Peyer's patch (tissue), 4 donors: ENCODE measurements at regions not wholly inside any gene's neighbourhood (a gene's known extent, or its start where the extent isn't known, plus 50 kb on each side); places are given as distances from the start of the nearest gene placed in this dataset.

Experiments
- POLR2A ChIP-seq, 2 donors: fragments of 450-650 bp; IDR thresholded peaks; one replicate each; pipeline ENCODE4 v1.5.1; 2017; ENCODE audit warnings: antibody characterized with exemption in 2 of 2, mild to moderate bottlenecking in 2 of 2, moderate library complexity in 2 of 2
- TF ChIP-seq, protein P1 (sequence below), 6 experiments: fragments of 450-650 bp in 4 of 6; fragments of 200-600 bp in 2 of 6; sonication (generic) in 1 of 6; IDR thresholded peaks; one replicate each; pipeline ENCODE4 v1.5.1; 2017 to 2019; ENCODE audit warnings: antibody characterized with exemption in 6 of 6, mild to moderate bottlenecking in 3 of 6, moderate library complexity in 1 of 6

- TF ChIP-seq, protein P1, sequence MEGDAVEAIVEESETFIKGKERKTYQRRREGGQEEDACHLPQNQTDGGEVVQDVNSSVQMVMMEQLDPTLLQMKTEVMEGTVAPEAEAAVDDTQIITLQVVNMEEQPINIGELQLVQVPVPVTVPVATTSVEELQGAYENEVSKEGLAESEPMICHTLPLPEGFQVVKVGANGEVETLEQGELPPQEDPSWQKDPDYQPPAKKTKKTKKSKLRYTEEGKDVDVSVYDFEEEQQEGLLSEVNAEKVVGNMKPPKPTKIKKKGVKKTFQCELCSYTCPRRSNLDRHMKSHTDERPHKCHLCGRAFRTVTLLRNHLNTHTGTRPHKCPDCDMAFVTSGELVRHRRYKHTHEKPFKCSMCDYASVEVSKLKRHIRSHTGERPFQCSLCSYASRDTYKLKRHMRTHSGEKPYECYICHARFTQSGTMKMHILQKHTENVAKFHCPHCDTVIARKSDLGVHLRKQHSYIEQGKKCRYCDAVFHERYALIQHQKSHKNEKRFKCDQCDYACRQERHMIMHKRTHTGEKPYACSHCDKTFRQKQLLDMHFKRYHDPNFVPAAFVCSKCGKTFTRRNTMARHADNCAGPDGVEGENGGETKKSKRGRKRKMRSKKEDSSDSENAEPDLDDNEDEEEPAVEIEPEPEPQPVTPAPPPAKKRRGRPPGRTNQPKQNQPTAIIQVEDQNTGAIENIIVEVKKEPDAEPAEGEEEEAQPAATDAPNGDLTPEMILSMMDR (IDR thresholded peaks at IDR 0.05) = no peak
- no peak for TF ChIP-seq POLR2A (IDR thresholded peaks at IDR 0.05)
Observed at GRCh38 chr3:194739498-194740284, 54.0 kb downstream of the FAM43A start.
